Muscle of leg (tissue), 3 donors: ENCODE measurements at regions not wholly inside any gene's neighbourhood (a gene's known extent, or its start where the extent isn't known, plus 50 kb on each side); places are given as distances from the start of the nearest gene placed in this dataset.

Experiments used
- DNase-seq: peaks from one replicate; pipeline ENCODE4 v3.0.0; 2013
- H3K27ac ChIP-seq: one replicate; pipeline ENCODE4 v1.5.1; 2013; ENCODE audit warnings: mild to moderate bottlenecking, low read length, control low read depth
- H3K27me3 ChIP-seq: one replicate; pipeline ENCODE4 v1.6.1; 2013; ENCODE audit warnings: low read length; ENCODE audit not compliant: control insufficient read depth, insufficient read depth
- H3K36me3 ChIP-seq: one replicate; pipeline ENCODE4 v1.6.1; 2013; ENCODE audit warnings: low read length; ENCODE audit not compliant: control insufficient read depth, insufficient read depth
- H3K4me1 ChIP-seq: one replicate; pipeline ENCODE4 v1.6.1; 2013; ENCODE audit warnings: low read length; ENCODE audit not compliant: control insufficient read depth, insufficient read depth
- H3K4me3 ChIP-seq: one replicate; pipeline ENCODE4 v1.5.1; 2013; ENCODE audit warnings: low read length, control low read depth
- H3K9me3 ChIP-seq: replicated peaks from 2 replicates; pipeline ENCODE4 v1.6.1; 2013; ENCODE audit warnings: low read depth, low read length; ENCODE audit not compliant: control insufficient read depth
- WGBS: methylation state at CpG from one replicate; pipeline ENCODE4 v1.1.5; 2013; ENCODE audit warnings: missing lambda C conversion rate; ENCODE audit not compliant: insufficient coverage; 5-methylcytosine and 5-hydroxymethylcytosine counted together

DNA sequence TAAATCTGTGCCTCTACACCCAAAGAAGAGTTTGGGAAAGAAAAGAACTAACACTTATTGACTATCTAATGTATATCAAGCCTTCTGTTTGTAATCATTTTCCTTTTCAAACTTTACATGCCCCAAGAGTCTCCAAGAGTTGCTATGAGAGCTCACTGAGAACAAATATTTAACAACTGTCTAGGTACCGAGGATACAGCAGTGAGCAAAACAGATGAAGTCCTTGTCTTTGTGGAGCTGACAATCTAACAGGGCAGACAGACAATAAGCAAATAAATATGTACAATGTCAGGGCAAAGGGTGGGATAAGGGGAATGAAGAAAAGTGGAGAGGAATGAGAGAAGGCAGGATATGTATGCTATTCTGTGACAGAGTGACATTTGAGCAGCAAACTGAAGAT is 64.8 kb upstream of the KSR1 start:
- Histone ChIP-seq H3K36me3 (no peaks in the 10 kb centered on the region), H3K27ac (no peak overlapping the region), H3K9me3 (no peaks in the 10 kb centered on the region), H3K4me3 (no peak overlapping the region), H3K4me1 (no peaks in the 10 kb centered on the region), H3K27me3 (no peaks in the 10 kb centered on the region)
- no CpG with 5 or more reads among the region's 1 CpG for WGBS
- no peak for DNase-seq

DNA sequence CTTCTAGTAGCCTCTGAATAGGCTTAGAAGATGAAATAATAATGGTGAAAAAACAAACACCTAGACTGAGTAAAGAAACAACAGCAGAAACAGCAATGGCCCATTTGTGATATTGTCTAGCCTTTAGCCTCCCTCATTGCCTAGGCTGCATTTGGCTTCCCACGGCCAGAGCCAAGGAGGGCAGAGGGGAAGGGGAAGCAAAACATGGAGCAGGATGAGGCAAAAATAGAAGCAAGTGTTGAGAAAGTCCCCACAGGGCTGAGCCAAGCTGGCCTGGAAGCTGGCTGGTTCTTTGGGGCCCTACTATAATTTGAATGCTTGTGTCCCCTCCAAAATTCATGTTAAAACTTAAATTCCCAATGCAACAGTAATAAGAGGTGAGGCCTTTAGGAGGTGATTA is 60.2 kb upstream of the KSR1 start:
- WGBS = 100% methylated on average over 1 of the region's 1 CpG
- DNase-seq = no peak
- Histone ChIP-seq H3K27ac (no peak overlapping the region), H3K4me1 (no peaks in the 10 kb centered on the region), H3K4me3 (no peak overlapping the region), H3K36me3 (no peaks in the 10 kb centered on the region), H3K27me3 (no peaks in the 10 kb centered on the region), H3K9me3 (no peaks in the 10 kb centered on the region)

DNA sequence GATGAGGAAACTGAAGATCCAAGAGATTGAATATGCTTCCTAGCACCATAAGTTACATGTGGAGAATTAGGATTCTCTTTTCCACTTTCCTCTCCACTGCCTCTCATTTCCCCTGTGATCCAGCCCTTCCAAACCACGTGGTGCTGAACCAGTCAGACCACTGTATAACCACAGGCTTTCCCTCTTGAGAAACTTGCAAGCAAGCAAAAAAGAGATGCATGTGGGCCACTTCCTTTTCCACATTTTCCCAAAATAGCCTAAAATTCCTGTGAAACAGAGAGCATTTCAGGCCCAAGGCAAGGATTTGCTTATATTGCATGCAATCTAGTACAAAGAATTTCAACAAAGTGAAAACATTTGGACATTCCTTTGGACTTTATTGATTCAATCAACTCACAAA is 59.3 kb upstream of the KSR1 start:
- Histone ChIP-seq H3K4me3 (no peak overlapping the region), H3K36me3 (no peaks in the 10 kb centered on the region), H3K4me1 (no peaks in the 10 kb centered on the region), H3K27ac (no peak overlapping the region), H3K9me3 (no peaks in the 10 kb centered on the region), H3K27me3 (no peaks in the 10 kb centered on the region)
- 7% methylated on average over 1 of the region's 1 CpG for WGBS
- DNase-seq = peak; percentile 64

DNA sequence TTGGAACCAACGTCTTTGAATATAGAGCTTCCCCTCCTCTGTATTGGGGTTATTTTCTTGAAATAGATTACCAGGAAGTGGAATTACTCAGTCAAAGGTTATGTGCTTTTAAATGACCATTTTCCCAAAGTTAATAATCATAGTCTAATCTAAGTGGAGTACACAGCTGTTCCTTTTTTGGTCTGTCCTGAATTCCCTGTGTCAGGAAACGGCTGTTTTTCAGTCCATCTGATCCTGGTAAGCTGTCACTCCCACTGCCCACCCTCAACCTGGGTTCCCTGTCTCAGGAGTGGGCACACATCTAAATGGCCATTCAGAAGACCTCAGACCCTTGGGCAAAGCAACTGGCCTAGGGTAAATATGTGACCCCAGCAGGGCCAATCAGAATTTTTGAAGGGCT is 57.6 kb upstream of the KSR1 start:
- no peaks in the 10 kb centered on the region for H3K27me3 ChIP-seq
- no peak for DNase-seq
- 40% methylated on average over 1 of the region's 2 CpGs for WGBS
- H3K9me3 ChIP-seq = no peaks in the 10 kb centered on the region
- H3K4me1 ChIP-seq = no peaks in the 10 kb centered on the region
- H3K4me3 ChIP-seq = no peak overlapping the region
- no peaks in the 10 kb centered on the region for H3K36me3 ChIP-seq
- H3K27ac ChIP-seq = no peak overlapping the region

DNA sequence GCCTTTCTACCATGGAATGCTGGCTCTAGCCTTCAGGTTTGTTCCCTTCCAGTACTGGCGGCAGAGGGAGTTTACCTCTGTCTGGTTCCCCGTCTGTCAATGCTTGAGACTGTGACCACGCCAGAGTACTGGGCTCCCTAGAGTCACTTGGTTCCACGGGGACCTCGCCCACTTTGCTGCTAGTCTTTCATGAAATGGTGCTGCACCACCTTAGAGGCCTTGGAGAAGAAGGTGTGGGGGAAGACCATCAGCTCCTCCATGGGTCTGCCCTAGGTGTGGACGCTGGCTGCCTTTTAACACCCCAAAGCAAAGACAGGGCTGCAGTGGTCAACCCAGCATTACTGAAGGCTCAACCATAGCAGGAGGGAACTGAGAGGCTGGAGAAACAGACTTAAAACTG is 55.3 kb upstream of the KSR1 start:
- no peak for DNase-seq
- no peak overlapping the region for H3K4me3 ChIP-seq
- WGBS = 92% methylated on average over 3 of the region's 6 CpGs

DNA sequence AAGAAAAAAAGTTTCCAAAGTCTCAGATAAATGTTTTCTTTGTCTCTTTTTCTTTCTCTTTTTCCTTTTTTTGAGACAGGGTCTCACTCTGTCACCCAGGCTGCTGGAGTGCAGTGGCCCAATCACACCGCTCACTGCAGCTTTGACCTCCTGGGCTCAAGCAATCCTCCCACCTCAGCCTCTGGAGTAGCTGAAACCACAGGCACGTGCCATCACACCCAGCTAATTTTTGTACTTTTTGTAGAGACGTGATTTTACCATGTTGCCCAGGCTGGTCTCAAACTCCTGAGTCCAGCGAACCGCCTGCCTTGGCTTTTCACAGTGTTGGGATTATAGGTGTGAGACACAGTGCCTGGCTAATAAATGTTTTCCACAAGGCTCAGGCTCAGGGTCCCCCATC is 53.3 kb upstream of the KSR1 start:
- H3K27ac ChIP-seq = no peak overlapping the region
- H3K9me3 ChIP-seq = no peaks in the 10 kb centered on the region
- H3K4me1 ChIP-seq = peaks cover 3% of the 10 kb centered on the region
- no peak for DNase-seq
- no peaks in the 10 kb centered on the region for H3K36me3 ChIP-seq
- no peaks in the 10 kb centered on the region for H3K27me3 ChIP-seq
- no peak overlapping the region for H3K4me3 ChIP-seq
- 71% methylated on average over 2 of the region's 5 CpGs for WGBS

More for the DNA sequence above, 55.3 kb upstream of the KSR1 start:
- Histone ChIP-seq H3K4me1 (no peaks in the 10 kb centered on the region), H3K36me3 (no peaks in the 10 kb centered on the region), H3K27ac (no peak overlapping the region), H3K27me3 (no peaks in the 10 kb centered on the region), H3K9me3 (no peaks in the 10 kb centered on the region)

DNA sequence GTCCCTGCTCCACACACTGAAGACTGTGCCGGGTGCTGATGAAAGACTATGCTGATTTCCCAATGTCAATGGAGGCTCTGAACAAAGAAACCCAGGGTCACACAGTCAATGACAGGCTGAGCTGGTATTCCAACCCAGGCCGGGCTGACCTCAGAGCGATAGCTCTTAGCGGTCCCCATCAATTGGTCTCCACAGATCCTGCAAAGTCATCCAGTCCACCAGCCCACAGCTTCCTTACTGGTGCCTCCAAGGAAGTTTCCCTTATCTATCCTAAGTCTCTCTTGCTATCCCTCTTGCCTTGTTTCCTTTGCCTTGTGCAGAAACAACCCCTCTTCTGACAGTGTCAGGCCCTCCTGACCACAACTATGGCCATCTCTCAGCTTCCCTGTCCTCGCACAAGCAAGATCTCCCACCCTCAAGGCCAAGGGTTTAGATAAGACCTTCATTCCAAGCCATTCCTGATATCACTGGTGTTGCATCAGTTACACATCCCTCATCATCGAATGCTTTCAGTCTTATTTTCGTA is 52.7 kb upstream of the KSR1 start:
- H3K27me3 ChIP-seq = no peaks in the 10 kb centered on the region
- H3K4me1 ChIP-seq = peaks cover 9% of the 10 kb centered on the region
- H3K9me3 ChIP-seq = no peaks in the 10 kb centered on the region
- no peaks in the 10 kb centered on the region for H3K36me3 ChIP-seq
- no peak overlapping the region for H3K27ac ChIP-seq
- no peak for DNase-seq
- no peak overlapping the region for H3K4me3 ChIP-seq
- WGBS = 89% methylated on average over 5 of the region's 7 CpGs

DNA sequence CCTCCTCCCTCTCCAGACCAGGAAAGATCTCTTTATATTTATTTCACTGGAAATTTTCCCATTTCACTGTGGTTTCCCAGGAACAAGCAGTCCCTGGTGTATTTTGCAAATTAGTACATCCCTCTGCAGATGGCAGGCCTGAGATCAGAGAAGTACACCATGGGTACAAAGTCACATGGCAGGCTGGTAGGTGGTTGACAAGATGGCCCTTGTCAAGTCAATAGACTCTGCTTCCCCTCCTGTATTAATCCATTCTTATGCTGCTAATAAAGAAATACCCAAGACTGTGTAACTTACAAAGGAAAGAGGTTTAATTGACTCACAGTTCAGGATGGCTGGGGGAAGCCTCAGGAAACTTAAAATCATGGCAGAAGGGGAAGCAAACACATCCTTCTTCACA is 51.6 kb upstream of the KSR1 start:
- Histone ChIP-seq H3K4me3 (no peak overlapping the region), H3K36me3 (no peaks in the 10 kb centered on the region), H3K27me3 (no peaks in the 10 kb centered on the region), H3K4me1 (peaks cover 20% of the 10 kb centered on the region), H3K9me3 (no peaks in the 10 kb centered on the region), H3K27ac (no peak overlapping the region)
- DNase-seq = no peak
